SK-N-SH treated with all-trans-retinoic acid at 6 μM for 48 hours (cell line): ENCODE measurements at regions not wholly inside any gene's neighbourhood (a gene's known extent, or its start where the extent isn't known, plus 50 kb on each side); places are given as distances from the start of the nearest gene placed in this dataset.

Source experiments
- ARNTL ChIP-seq: fragments of 450-650 bp; formaldehyde crosslinking; IDR thresholded peaks from 2 replicates; pipeline ENCODE4 v1.5.0; 2020; ENCODE audit warnings: low read depth, mild to moderate bottlenecking, moderate library complexity, borderline replicate concordance
- GLIS3 ChIP-seq: fragments of 250-450 bp; sonication (Bioruptor Pico); IDR thresholded peaks from 2 replicates; pipeline ENCODE4 v1.5.0; 2020; ENCODE audit warnings: mild to moderate bottlenecking, moderate library complexity
- OSR1 ChIP-seq: fragments of 250-450 bp; sonication (Bioruptor Pico); IDR thresholded peaks from 2 replicates; pipeline ENCODE4 v1.8.0; 2022; ENCODE audit warnings: moderate library complexity, mild to moderate bottlenecking, inconsistent platforms
- PPARA ChIP-seq: fragments of 250-450 bp; sonication (Bioruptor Pico); IDR thresholded peaks from 2 replicates; pipeline ENCODE4 v1.5.0; 2020; ENCODE audit warnings: mild to moderate bottlenecking, borderline replicate concordance
- RARB ChIP-seq: fragments of 250-450 bp; sonication (Bioruptor Pico); IDR thresholded peaks from 2 replicates; pipeline ENCODE4 v1.8.0; 2021; ENCODE audit warnings: mild to moderate bottlenecking, moderate library complexity
- TCF4 ChIP-seq: fragments of 250-450 bp; sonication (Bioruptor Pico); IDR thresholded peaks from 2 replicates; pipeline ENCODE4 v1.8.0; 2021; ENCODE audit warnings: mild to moderate bottlenecking, moderate library complexity, borderline replicate concordance
- ZFP3 ChIP-seq: fragments of 250-450 bp; sonication (Bioruptor Pico); IDR thresholded peaks from 2 replicates; pipeline ENCODE4 v1.5.0; 2020; ENCODE audit warnings: mild to moderate bottlenecking, moderate library complexity
- ZFP30 ChIP-seq: fragments of 450-650 bp; formaldehyde crosslinking; IDR thresholded peaks from 2 replicates; pipeline ENCODE4 v1.5.0; 2022; ENCODE audit warnings: mild to moderate bottlenecking, moderate library complexity
- ZNF8 ChIP-seq: fragments of 450-650 bp; formaldehyde crosslinking; IDR thresholded peaks from 2 replicates; pipeline ENCODE4 v1.5.0; 2020; ENCODE audit warnings: mild to moderate bottlenecking, moderate library complexity
- TF ChIP-seq, protein P1 (sequence below): fragments of 250-450 bp; sonication (Bioruptor Pico); IDR thresholded peaks from 2 replicates; pipeline ENCODE4 v1.5.1; 2020; ENCODE audit warnings: low read depth, mild to moderate bottlenecking, moderate library complexity

DNA sequence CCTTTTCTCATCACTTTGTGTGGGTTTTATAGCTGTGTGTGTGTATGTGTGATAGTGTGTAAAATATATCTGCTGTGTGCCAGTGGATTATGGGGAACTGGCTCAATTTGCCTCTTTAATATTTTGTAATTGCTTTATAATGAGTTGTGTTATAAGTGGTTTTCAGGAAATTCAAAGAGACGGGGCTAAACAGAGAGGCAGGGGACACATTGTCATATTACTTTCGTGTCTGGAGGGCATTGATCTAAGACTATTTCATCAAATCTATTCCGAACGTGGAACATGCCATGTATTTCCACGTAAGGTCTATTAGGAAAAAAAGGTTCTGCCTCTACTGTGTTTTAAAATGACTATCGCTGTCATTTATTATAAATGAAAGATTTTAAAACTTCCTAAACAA, 793.2 kb upstream of the TMEM132C start:
- TF ChIP-seq ARNTL (no peak), ZFP30 (CRISPR knock-in tag) (no peak), OSR1 (CRISPR knock-in tag) (no peak), ZFP3 (CRISPR knock-in tag) (no peak), RARB (CRISPR knock-in tag) (no peak), GLIS3 (CRISPR knock-in tag) (no peak), TCF4 (CRISPR knock-in tag) (no peak), ZNF8 (CRISPR knock-in tag) (no peak), PPARA (CRISPR knock-in tag) (no peak)
- TF ChIP-seq, protein P1, sequence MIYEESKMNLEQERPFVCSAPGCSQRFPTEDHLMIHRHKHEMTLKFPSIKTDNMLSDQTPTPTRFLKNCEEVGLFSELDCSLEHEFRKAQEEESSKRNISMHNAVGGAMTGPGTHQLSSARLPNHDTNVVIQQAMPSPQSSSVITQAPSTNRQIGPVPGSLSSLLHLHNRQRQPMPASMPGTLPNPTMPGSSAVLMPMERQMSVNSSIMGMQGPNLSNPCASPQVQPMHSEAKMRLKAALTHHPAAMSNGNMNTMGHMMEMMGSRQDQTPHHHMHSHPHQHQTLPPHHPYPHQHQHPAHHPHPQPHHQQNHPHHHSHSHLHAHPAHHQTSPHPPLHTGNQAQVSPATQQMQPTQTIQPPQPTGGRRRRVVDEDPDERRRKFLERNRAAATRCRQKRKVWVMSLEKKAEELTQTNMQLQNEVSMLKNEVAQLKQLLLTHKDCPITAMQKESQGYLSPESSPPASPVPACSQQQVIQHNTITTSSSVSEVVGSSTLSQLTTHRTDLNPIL (CRISPR knock-in tag): no peak
